Loucy (cell line): ENCODE measurements at regions not wholly inside any gene's neighbourhood (a gene's known extent, or its start where the extent isn't known, plus 50 kb on each side); places are given as distances from the start of the nearest gene placed in this dataset.

ENCODE experiments used
- H2AFZ ChIP-seq: fragments of 200-600 bp; sonication (generic); 2 replicates; pipeline ENCODE4 v1.6.0; 2016; ENCODE audit warnings: antibody characterized with exemption, mild to moderate bottlenecking, low read length, moderate library complexity
- H3F3A ChIP-seq: fragments of 200-600 bp; 2 replicates; pipeline ENCODE4 v1.6.0; 2016; ENCODE audit warnings: antibody characterized with exemption, low read depth, mild to moderate bottlenecking
- H3K27me3 ChIP-seq: fragments of 200-600 bp; sonication (generic); 2 replicates; pipeline ENCODE4 v1.6.1; 2014; ENCODE audit warnings: low read length, mild to moderate bottlenecking; ENCODE audit not compliant: insufficient read depth, poor library complexity, severe bottlenecking
- H3K36me3 ChIP-seq: fragments of 200-600 bp; sonication (generic); 2 replicates; pipeline ENCODE4 v1.6.1; 2016; ENCODE audit warnings: low read length; ENCODE audit not compliant: insufficient read depth
- H3K4me1 ChIP-seq: fragments of 200-600 bp; sonication (generic); 2 replicates; pipeline ENCODE4 v1.5.1; 2014; ENCODE audit warnings: low read length, mild to moderate bottlenecking; ENCODE audit not compliant: insufficient read depth, poor library complexity, severe bottlenecking
- H3K4me2 ChIP-seq: fragments of 200-600 bp; sonication (generic); 2 replicates; pipeline ENCODE4 v1.6.0; 2014; ENCODE audit warnings: antibody characterized with exemption, low read length, low read depth, mild to moderate bottlenecking; ENCODE audit not compliant: poor library complexity, severe bottlenecking
- H3K4me3 ChIP-seq: fragments of 200-600 bp; sonication (generic); 2 replicates; pipeline ENCODE4 v1.5.1; 2014; ENCODE audit warnings: low read length, mild to moderate bottlenecking, mixed read lengths; ENCODE audit not compliant: poor library complexity, severe bottlenecking
- H3K79me2 ChIP-seq: fragments of 200-600 bp; sonication (generic); 2 replicates; pipeline ENCODE4 v1.6.1; 2014; ENCODE audit warnings: low read length; ENCODE audit not compliant: insufficient read depth
- H3K9ac ChIP-seq: fragments of 200-600 bp; sonication (generic); 2 replicates; pipeline ENCODE4 v1.6.0; 2014; ENCODE audit warnings: mild to moderate bottlenecking, low read depth, low read length, moderate library complexity; ENCODE audit not compliant: poor library complexity, severe bottlenecking
- H3K9me2 ChIP-seq: fragments of 200-600 bp; sonication (generic); replicated peaks from 2 replicates; pipeline ENCODE4 v1.6.1; 2016; ENCODE audit warnings: low read depth, low read length, mixed read lengths
- H3K9me3 ChIP-seq: fragments of 200-600 bp; sonication (generic); 2 replicates; pipeline ENCODE4 v1.6.1; 2014; ENCODE audit warnings: mild to moderate bottlenecking, antibody characterized with exemption, low read length, low read depth; ENCODE audit not compliant: insufficient read depth
- H4K20me1 ChIP-seq: fragments of 200-600 bp; sonication (generic); 2 replicates; pipeline ENCODE4 v1.6.0; 2014; ENCODE audit warnings: antibody characterized with exemption, low read length, mild to moderate bottlenecking; ENCODE audit not compliant: insufficient read depth, poor library complexity, severe bottlenecking
- CTCF ChIP-seq: fragments of 200-600 bp; sonication (generic); conservative IDR thresholded peaks from 2 replicates; pipeline ENCODE4 v1.5.1; 2014; ENCODE audit warnings: mild to moderate bottlenecking, antibody characterized with exemption, low read length
- EZH2phosphoT487 ChIP-seq: fragments of 200-600 bp; IDR thresholded peaks from 2 replicates; pipeline ENCODE4 v1.6.1; 2018; ENCODE audit warnings: antibody characterized with exemption, mild to moderate bottlenecking, moderate library complexity, borderline replicate concordance

- no peak overlapping the region for H3K4me2 ChIP-seq
- no peaks in the 10 kb centered on the region for H3K9me2 ChIP-seq
- H3K36me3 ChIP-seq = no peaks in the 10 kb centered on the region
- H3K4me1 ChIP-seq = peaks cover 9% of the 10 kb centered on the region
- H3K27me3 ChIP-seq = no peaks in the 10 kb centered on the region
- no peaks in the 10 kb centered on the region for H3K79me2 ChIP-seq
- TF ChIP-seq CTCF = no peak
- no peak for TF ChIP-seq EZH2phosphoT487
- no peak overlapping the region for H3K9ac ChIP-seq
- no peak overlapping the region for H3K4me3 ChIP-seq
- H3K9me3 ChIP-seq = no peaks in the 10 kb centered on the region
- H3F3A ChIP-seq = no peaks in the 10 kb centered on the region
- H4K20me1 ChIP-seq = no peaks in the 10 kb centered on the region
- peak overlapping the region; percentile 32; the same call in 1 of the 2 replicates for H2AFZ ChIP-seq
Observed at GRCh38 chr3:189496375-189497138, 134.6 kb upstream of the TP63 start.

- Histone ChIP-seq H2AFZ (no peak overlapping the region; the same call in 1 of the 2 replicates), H3K4me1 (peaks cover 19% of the 10 kb centered on the region), H3F3A (no peaks in the 10 kb centered on the region), H3K9ac (no peak overlapping the region), H3K36me3 (no peaks in the 10 kb centered on the region), H3K9me3 (no peaks in the 10 kb centered on the region), H3K4me3 (no peak overlapping the region), H3K4me2 (no peak overlapping the region), H3K9me2 (no peaks in the 10 kb centered on the region), H3K79me2 (no peaks in the 10 kb centered on the region), H4K20me1 (no peaks in the 10 kb centered on the region), H3K27me3 (no peaks in the 10 kb centered on the region)
- no peak for TF ChIP-seq EZH2phosphoT487
- no peak for TF ChIP-seq CTCF
Observed at GRCh38 chr3:189498995-189499704, 132.0 kb upstream of the TP63 start.

- Histone ChIP-seq H3F3A (no peaks in the 10 kb centered on the region), H3K9me3 (no peaks in the 10 kb centered on the region), H3K36me3 (no peaks in the 10 kb centered on the region), H3K27me3 (no peaks in the 10 kb centered on the region), H3K9me2 (no peaks in the 10 kb centered on the region), H3K4me2 (no peak overlapping the region), H3K4me3 (no peak overlapping the region), H4K20me1 (no peaks in the 10 kb centered on the region), H3K79me2 (no peaks in the 10 kb centered on the region), H3K4me1 (peaks cover 26% of the 10 kb centered on the region), H2AFZ (no peak overlapping the region), H3K9ac (no peak overlapping the region)
- TF ChIP-seq EZH2phosphoT487 (no peak), CTCF (no peak)
Observed at GRCh38 chr3:189500299-189500698, 130.9 kb upstream of the TP63 start.
